ENCODE measurements at regions not wholly inside any gene's neighbourhood (a gene's known extent, or its start where the extent isn't known, plus 50 kb on each side); places are given as distances from the start of the nearest gene placed in this dataset.
A peak's percentile ranks its signal among the peaks of the same experiment; 100 is the strongest.

GRCh38 chr5:166331521-166331920 lies 1959.9 kb upstream of the WWC1 start:
- DNase-seq, result no peak
- in situ Hi-C loops (cut with MboI; ENCODE audit: low pct_unique_long_range_greater_than_20kb, low sequenced_read_pairs), result no loop called here

- no peak for DNase-seq
- in situ Hi-C loops (cut with MboI; ENCODE audit: low pct_unique_long_range_greater_than_20kb, low sequenced_read_pairs), result no loop called here
Measured at GRCh38 chr5:166338801-166339200, 1952.6 kb upstream of the WWC1 start.

GRCh38 chr5:166340039-166340438 lies 1951.4 kb upstream of the WWC1 start:
- in situ Hi-C loops (cut with MboI; ENCODE audit: low pct_unique_long_range_greater_than_20kb, low sequenced_read_pairs), result no loop called here
- no peak for DNase-seq

- in situ Hi-C loops (cut with MboI; ENCODE audit: low pct_unique_long_range_greater_than_20kb, low sequenced_read_pairs), result no loop called here
- peak; percentile 9 for DNase-seq
Measured at GRCh38 chr5:166341740-166342337, 1949.6 kb upstream of the WWC1 start.

- in situ Hi-C loops (cut with MboI; ENCODE audit: low pct_unique_long_range_greater_than_20kb, low sequenced_read_pairs), result no loop called here
- DNase-seq, result no peak
Measured at GRCh38 chr5:166342402-166342801, 1949.0 kb upstream of the WWC1 start.

- no peak for DNase-seq
- in situ Hi-C loops (cut with MboI; ENCODE audit: low pct_unique_long_range_greater_than_20kb, low sequenced_read_pairs), result no loop called here
Measured at GRCh38 chr5:166346726-166347374, 1944.6 kb upstream of the WWC1 start.

- no peak for DNase-seq
- in situ Hi-C loops (cut with MboI; ENCODE audit: low pct_unique_long_range_greater_than_20kb, low sequenced_read_pairs), result no loop called here
Measured at GRCh38 chr5:166349046-166349445, 1942.4 kb upstream of the WWC1 start.

GRCh38 chr5:166353580-166353979 lies 1937.9 kb upstream of the WWC1 start:
- in situ Hi-C loops (cut with MboI; ENCODE audit: low pct_unique_long_range_greater_than_20kb, low sequenced_read_pairs), result no loop called here
- DNase-seq, result no peak

GRCh38 chr5:166354332-166354731 lies 1937.1 kb upstream of the WWC1 start:
- no peak for DNase-seq
- in situ Hi-C loops (cut with MboI; ENCODE audit: low pct_unique_long_range_greater_than_20kb, low sequenced_read_pairs), result no loop called here

- no peak for DNase-seq
- in situ Hi-C loops (cut with MboI; ENCODE audit: low pct_unique_long_range_greater_than_20kb, low sequenced_read_pairs), result no loop called here
Measured at GRCh38 chr5:166356096-166356495, 1935.3 kb upstream of the WWC1 start.

GRCh38 chr5:166358127-166358830 lies 1933.2 kb upstream of the WWC1 start:
- in situ Hi-C loops (cut with MboI; ENCODE audit: low pct_unique_long_range_greater_than_20kb, low sequenced_read_pairs), result no loop called here
- no peak for DNase-seq

GRCh38 chr5:166363087-166363760 lies 1928.2 kb upstream of the WWC1 start:
- in situ Hi-C loops (cut with MboI; ENCODE audit: low pct_unique_long_range_greater_than_20kb, low sequenced_read_pairs), result no loop called here
- DNase-seq, result no peak

GRCh38 chr5:166365164-166365563 lies 1926.3 kb upstream of the WWC1 start:
- DNase-seq, result no peak
- in situ Hi-C loops (cut with MboI; ENCODE audit: low pct_unique_long_range_greater_than_20kb, low sequenced_read_pairs), result no loop called here

- DNase-seq, result no peak
- in situ Hi-C loops (cut with MboI; ENCODE audit: low pct_unique_long_range_greater_than_20kb, low sequenced_read_pairs), result no loop called here
Measured at GRCh38 chr5:166367391-166367790, 1924.1 kb upstream of the WWC1 start.

GRCh38 chr5:166369346-166369745 lies 1922.1 kb upstream of the WWC1 start:
- in situ Hi-C loops (cut with MboI; ENCODE audit: low pct_unique_long_range_greater_than_20kb, low sequenced_read_pairs), result no loop called here
- DNase-seq, result no peak

- DNase-seq, result no peak
- in situ Hi-C loops (cut with MboI; ENCODE audit: low pct_unique_long_range_greater_than_20kb, low sequenced_read_pairs), result no loop called here
Measured at GRCh38 chr5:166369807-166370206, 1921.6 kb upstream of the WWC1 start.

GRCh38 chr5:166370928-166371690 lies 1920.3 kb upstream of the WWC1 start:
- in situ Hi-C loops (cut with MboI; ENCODE audit: low pct_unique_long_range_greater_than_20kb, low sequenced_read_pairs), result no loop called here
- peak; percentile 13 for DNase-seq

- no peak for DNase-seq
- in situ Hi-C loops (cut with MboI; ENCODE audit: low pct_unique_long_range_greater_than_20kb, low sequenced_read_pairs), result no loop called here
Measured at GRCh38 chr5:166373817-166374216, 1917.6 kb upstream of the WWC1 start.

GRCh38 chr5:166377756-166378155 lies 1913.7 kb upstream of the WWC1 start:
- in situ Hi-C loops (cut with MboI; ENCODE audit: low pct_unique_long_range_greater_than_20kb, low sequenced_read_pairs), result no loop called here
- DNase-seq, result no peak

Measured in KBM-7 (cell line).